ENCODE measurements at regions not wholly inside any gene's neighbourhood (a gene's known extent, or its start where the extent isn't known, plus 50 kb on each side); places are given as distances from the start of the nearest gene placed in this dataset.

GRCh38 chr18:78790511-78790910 is 189.1 kb upstream of the SALL3 start:
- TF ChIP-seq CTCF (IDR thresholded peaks at IDR 0.05): no peak

GRCh38 chr18:78790960-78791359 is 188.7 kb upstream of the SALL3 start:
- TF ChIP-seq CTCF (IDR thresholded peaks at IDR 0.05): no peak

GRCh38 chr18:78792094-78792493 is 187.5 kb upstream of the SALL3 start:
- no peak for TF ChIP-seq CTCF (IDR thresholded peaks at IDR 0.05)

GRCh38 chr18:78792736-78793135 is 186.9 kb upstream of the SALL3 start:
- no peak for TF ChIP-seq CTCF (IDR thresholded peaks at IDR 0.05)

- TF ChIP-seq CTCF (IDR thresholded peaks at IDR 0.05): no peak
These were observed 186.1 kb upstream of the SALL3 start for GRCh38 chr18:78793313-78794070.

GRCh38 chr18:78794071-78794430 is 185.6 kb upstream of the SALL3 start:
- TF ChIP-seq CTCF (IDR thresholded peaks at IDR 0.05): no peak

GRCh38 chr18:78796693-78797455 is 182.7 kb upstream of the SALL3 start:
- TF ChIP-seq CTCF (IDR thresholded peaks at IDR 0.05): no peak

Data from LNCAP (cell line).